Right lobe of liver (tissue), 6 donors: ENCODE measurements at regions not wholly inside any gene's neighbourhood (a gene's known extent, or its start where the extent isn't known, plus 50 kb on each side); places are given as distances from the start of the nearest gene placed in this dataset.

Source experiments
- ATAC-seq, 4 donors: fragments of 200-7000 bp; cut with Tn5 transposase; one replicate each; pipeline ENCODE4 v1.9.1; 2020; ENCODE audit warnings: mild to moderate bottlenecking in 4 of 4, moderate library complexity in 4 of 4
- DNase-seq, 3 donors: peaks; one replicate each; pipeline ENCODE4 v3.0.0-alpha.2; 2020
- H3K27ac ChIP-seq, 3 donors: fragments of 200-600 bp; one replicate each; pipeline ENCODE4 v1.8.0; 2022
- H3K27me3 ChIP-seq, 2 donors: fragments of 200-600 bp; one replicate each; pipeline ENCODE4 v1.8.0; 2022
- H3K36me3 ChIP-seq, 4 donors: fragments of 200-600 bp; sonication (generic) in 1 of 4; one replicate each; pipeline versions ENCODE4 v1.5.1 to v1.8.0; 2017 to 2022; ENCODE audit warnings: control low read depth in 1 of 4
- H3K4me1 ChIP-seq, 4 donors: fragments of 200-600 bp; sonication (generic) in 1 of 4; one replicate each; pipeline versions ENCODE4 v1.5.1 to v1.8.0; 2017 to 2022; ENCODE audit warnings: control low read depth in 1 of 4
- H3K4me3 ChIP-seq, 3 donors: fragments of 200-600 bp; one replicate each; pipeline ENCODE4 v1.8.0; 2022
- H3K9me3 ChIP-seq, 4 donors: fragments of 200-600 bp; sonication (generic) in 1 of 4; one replicate each; pipeline versions ENCODE4 v1.5.1 to v1.8.0; 2017 to 2022; ENCODE audit warnings: control low read depth in 1 of 4
- CTCF ChIP-seq, 4 donors: fragments of 200-600 bp in 3 of 4; fragments of 450-650 bp in 1 of 4; IDR thresholded peaks; one replicate each; pipeline versions ENCODE4 v1.5.1 to v1.8.0; 2016 to 2022; ENCODE audit warnings: antibody characterized with exemption in 4 of 4, mild to moderate bottlenecking in 2 of 4
- POLR2A ChIP-seq: fragments of 450-650 bp; IDR thresholded peaks from one replicate; pipeline ENCODE4 v1.6.1; 2017; ENCODE audit warnings: antibody characterized with exemption, mild to moderate bottlenecking
- WGBS: methylation state at CpG from one replicate; pipeline ENCODE4 v1.1.6; 2018; ENCODE audit warnings: low coverage, low lambda C conversion rate; ENCODE audit not compliant: insufficient coverage; ENCODE audit errors: missing lambda C conversion rate; 5-methylcytosine and 5-hydroxymethylcytosine counted together
- intact Hi-C, 2 donors: fragments of 100-400 bp; cut with DNase I; formaldehyde crosslinking; loops; one replicate each; pipeline versions ENCODE4 v1.11.2 to v1.14.1; 2022
- donor health status: DM: no; HTN: yes; CAD: no.
- donor health status: DM: no; HTN: no; CAD: no.
- donor health status: DM: no; HTN: no; CAD: no.
- donor health status: DM: no; HTN: yes; CAD: no.
- donor health status: DM: no; HTN: yes; CAD: no.

- H3K4me1 ChIP-seq, result peaks cover 0 to 15% (median 6%) of the 10 kb centered on the region in 4 donors
- intact Hi-C loops, result loop anchor here (10.0 kb wide), 2 partner anchors 88 to 292 kb away; no protein-coding TSS in a partner anchor
- no peaks in the 10 kb centered on the region for H3K36me3 ChIP-seq
- no peak overlapping the region for H3K4me3 ChIP-seq
- DNase-seq (no peak), ATAC-seq (no peak)
- TF ChIP-seq CTCF (IDR thresholded peaks at IDR 0.05) (no peak), POLR2A (no peak)
- no peak overlapping the region for H3K27ac ChIP-seq
- H3K9me3 ChIP-seq, result no peaks in the 10 kb centered on the region
- WGBS, result 100% methylated on average over 2 of the region's 13 CpGs
- H3K27me3 ChIP-seq, result no peaks in the 10 kb centered on the region
Observed at GRCh38 chr2:42942990-42943493, 150.7 kb upstream of the HAAO start.

DNA sequence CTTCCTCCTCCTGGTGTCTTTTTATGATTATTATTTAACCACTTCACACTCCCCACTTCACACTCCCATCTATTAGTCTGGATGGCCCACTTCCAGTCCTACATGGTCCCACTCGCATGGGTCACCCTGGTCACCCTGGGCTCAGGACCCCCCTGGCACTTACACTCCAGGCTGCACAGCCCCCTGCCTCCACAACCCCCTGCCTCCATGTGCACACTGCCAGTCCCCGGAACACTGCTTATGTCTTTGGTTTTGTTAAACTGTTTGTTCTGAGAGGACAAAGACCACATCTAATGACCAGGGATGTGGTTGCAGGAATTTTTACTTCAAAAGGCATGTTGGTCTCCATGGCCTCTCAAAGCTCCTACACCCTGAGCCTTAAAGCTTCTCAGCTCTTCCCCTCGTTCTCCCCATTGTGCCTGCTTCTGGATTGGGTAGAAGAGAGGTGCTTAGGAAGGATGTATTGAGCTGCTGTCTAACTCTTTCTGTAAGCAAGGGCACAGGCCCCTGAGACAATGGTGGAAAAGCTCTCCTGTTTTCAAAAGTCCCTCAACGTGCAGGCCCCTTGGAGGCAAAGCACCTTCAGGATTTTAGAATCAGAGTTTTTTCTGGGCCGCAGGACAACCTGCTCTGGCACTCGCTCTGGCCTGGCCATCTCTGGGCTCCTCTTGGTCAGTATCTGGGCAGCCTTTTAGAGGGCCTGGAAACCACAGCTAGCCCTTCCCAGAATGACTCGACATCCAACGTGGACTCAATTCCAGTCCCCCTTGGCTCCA is 150.0 kb upstream of the HAAO start:
- Histone ChIP-seq H3K4me1 (peaks cover 0 to 15% (median 6%) of the 10 kb centered on the region in 4 donors), H3K9me3 (no peaks in the 10 kb centered on the region), H3K4me3 (no peak overlapping the region), H3K36me3 (no peaks in the 10 kb centered on the region), H3K27me3 (no peaks in the 10 kb centered on the region), H3K27ac (peak overlapping the region in 1 of 3 donors; percentile 59)
- TF ChIP-seq CTCF (IDR thresholded peaks at IDR 0.05) (no peak), POLR2A (no peak)
- ATAC-seq, result peak in 2 of 4 donors; percentile 3 to 26
- no peak for DNase-seq
- WGBS, result 65% methylated on average over 4 of the region's 8 CpGs
- intact Hi-C loops, result loop anchor here (10.0 kb wide), 2 partner anchors 88 to 292 kb away; no protein-coding TSS in a partner anchor

GRCh38 chr2:42941633-42942176 is 149.3 kb upstream of the HAAO start:
- peak overlapping the region in 1 of 3 donors; percentile 59 for H3K27ac ChIP-seq
- TF ChIP-seq CTCF (IDR thresholded peaks at IDR 0.05) (no peak), POLR2A (no peak)
- H3K4me3 ChIP-seq, result no peak overlapping the region
- no peaks in the 10 kb centered on the region for H3K9me3 ChIP-seq
- intact Hi-C loops, result loop anchor here (10.0 kb wide), 2 partner anchors 87 to 293 kb away; no protein-coding TSS in a partner anchor
- DNase-seq (no peak), ATAC-seq (peak; percentile 40 to 79 (median 64))
- peaks cover 0 to 15% (median 6%) of the 10 kb centered on the region in 4 donors for H3K4me1 ChIP-seq
- 50% methylated on average over 3 of the region's 3 CpGs for WGBS
- no peaks in the 10 kb centered on the region for H3K36me3 ChIP-seq
- no peaks in the 10 kb centered on the region for H3K27me3 ChIP-seq

GRCh38 chr2:42939411-42940206 is 147.2 kb upstream of the HAAO start:
- peaks cover 0 to 15% (median 6%) of the 10 kb centered on the region in 4 donors for H3K4me1 ChIP-seq
- DNase-seq (no peak), ATAC-seq (peak in 2 of 4 donors; percentile 34 to 39)
- TF ChIP-seq CTCF (IDR thresholded peaks at IDR 0.05) (no peak), POLR2A (no peak)
- no peaks in the 10 kb centered on the region for H3K27me3 ChIP-seq
- no peak overlapping the region for H3K4me3 ChIP-seq
- intact Hi-C loops, result loop anchor here (10.0 kb wide), 2 partner anchors 85 to 295 kb away; no protein-coding TSS in a partner anchor
- H3K27ac ChIP-seq, result no peak overlapping the region
- no peaks in the 10 kb centered on the region for H3K36me3 ChIP-seq
- 57% methylated on average over 7 of the region's 11 CpGs for WGBS
- no peaks in the 10 kb centered on the region for H3K9me3 ChIP-seq
